ENCODE measurements at regions not wholly inside any gene's neighbourhood (a gene's known extent, or its start where the extent isn't known, plus 50 kb on each side); places are given as distances from the start of the nearest gene placed in this dataset.

GRCh38 chr2:16212321-16212720 lies 272.0 kb downstream of the MYCN start:
- no peak overlapping the region for H3K4me3 ChIP-seq (ENCODE audit: low read depth, low read length)
- no peak for DNase-seq (ENCODE audit: low read depth)
- TF ChIP-seq CTCF (IDR thresholded peaks at IDR 0.05; ENCODE audit: insufficient read depth, low read length), result no peak

- TF ChIP-seq CTCF (IDR thresholded peaks at IDR 0.05; ENCODE audit: insufficient read depth, low read length), result no peak
Measured at GRCh38 chr2:16211341-16211740, 271.0 kb downstream of the MYCN start.

GRCh38 chr2:16210841-16211240 lies 270.5 kb downstream of the MYCN start:
- DNase-seq (ENCODE audit: low read depth), result no peak
- H3K4me3 ChIP-seq (ENCODE audit: low read depth, low read length), result no peak overlapping the region
- no peak for TF ChIP-seq CTCF (IDR thresholded peaks at IDR 0.05; ENCODE audit: insufficient read depth, low read length)

More at GRCh38 chr2:16211341-16211740, 271.0 kb downstream of the MYCN start:
- H3K4me3 ChIP-seq (ENCODE audit: low read depth, low read length), result no peak overlapping the region
- no peak for DNase-seq (ENCODE audit: low read depth)

GRCh38 chr2:16209799-16210198 lies 269.4 kb downstream of the MYCN start:
- no peak for TF ChIP-seq CTCF (IDR thresholded peaks at IDR 0.05; ENCODE audit: insufficient read depth, low read length)
- DNase-seq (ENCODE audit: low read depth), result no peak
- no peak overlapping the region for H3K4me3 ChIP-seq (ENCODE audit: low read depth, low read length)

- H3K4me3 ChIP-seq (ENCODE audit: low read depth, low read length), result no peak overlapping the region
- TF ChIP-seq CTCF (IDR thresholded peaks at IDR 0.05; ENCODE audit: insufficient read depth, low read length), result no peak
- no peak for DNase-seq (ENCODE audit: low read depth)
Measured at GRCh38 chr2:16208921-16209320, 268.6 kb downstream of the MYCN start.

GRCh38 chr2:16208241-16208797 lies 268.0 kb downstream of the MYCN start:
- TF ChIP-seq CTCF (IDR thresholded peaks at IDR 0.05; ENCODE audit: insufficient read depth, low read length), result no peak
- no peak for DNase-seq (ENCODE audit: low read depth)
- H3K4me3 ChIP-seq (ENCODE audit: low read depth, low read length), result no peak overlapping the region

GRCh38 chr2:16207611-16208010 lies 267.3 kb downstream of the MYCN start:
- H3K4me3 ChIP-seq (ENCODE audit: low read depth, low read length), result no peak overlapping the region
- no peak for TF ChIP-seq CTCF (IDR thresholded peaks at IDR 0.05; ENCODE audit: insufficient read depth, low read length)
- no peak for DNase-seq (ENCODE audit: low read depth)

Data from fibroblast of the aortic adventitia (primary cell).